Mesenchymal stem cell (in vitro differentiated cells and primary cell): ENCODE measurements at regions not wholly inside any gene's neighbourhood (a gene's known extent, or its start where the extent isn't known, plus 50 kb on each side); places are given as distances from the start of the nearest gene placed in this dataset.

ENCODE experiments used
- DNase-seq: peaks from one replicate; pipeline ENCODE4 v3.0.0-alpha.2; 2013
- H2AFZ ChIP-seq: one replicate; pipeline ENCODE4 v1.6.1; 2013; ENCODE audit warnings: low read depth, mild to moderate bottlenecking, control low read depth, inconsistent platforms, low read length, moderate library complexity
- H2AK5ac ChIP-seq: 2 replicates; pipeline ENCODE4 v1.6.1; 2013; ENCODE audit warnings: low read length, moderate library complexity, mild to moderate bottlenecking, inconsistent platforms; ENCODE audit not compliant: severe bottlenecking
- H2BK120ac ChIP-seq: one replicate; pipeline ENCODE4 v1.6.1; 2013; ENCODE audit warnings: low read depth, mild to moderate bottlenecking, inconsistent platforms, low read length, moderate library complexity
- H2BK12ac ChIP-seq, 2 experiments: one replicate each; pipeline ENCODE4 v1.6.1; 2013; ENCODE audit warnings: inconsistent platforms in 2 of 2, low read length in 2 of 2, mild to moderate bottlenecking in 2 of 2, moderate library complexity in 2 of 2, control low read depth in 1 of 2
- H2BK15ac ChIP-seq: one replicate; pipeline ENCODE4 v1.6.1; 2013; ENCODE audit warnings: mild to moderate bottlenecking, low read depth, inconsistent platforms; ENCODE audit not compliant: poor library complexity, severe bottlenecking
- H2BK5ac ChIP-seq: 2 replicates; pipeline ENCODE4 v1.6.1; 2013; ENCODE audit warnings: low read depth, mild to moderate bottlenecking, low read length, control low read depth, inconsistent platforms; ENCODE audit not compliant: poor library complexity, severe bottlenecking
- H3K14ac ChIP-seq, 2 experiments: one replicate each; pipeline ENCODE4 v1.6.1; 2013; ENCODE audit warnings: inconsistent platforms in 2 of 2, low read length in 2 of 2, control low read depth in 1 of 2, mild to moderate bottlenecking in 1 of 2, moderate library complexity in 1 of 2
- H3K18ac ChIP-seq, 2 experiments: one replicate each; pipeline ENCODE4 v1.6.1; 2013; ENCODE audit warnings: inconsistent platforms in 2 of 2, low read length in 2 of 2, control low read depth in 1 of 2, low read depth in 1 of 2, mild to moderate bottlenecking in 1 of 2
- H3K23ac ChIP-seq, 2 experiments: one replicate each; pipeline ENCODE4 v1.6.1; 2013; ENCODE audit warnings: inconsistent platforms in 2 of 2, low read length in 2 of 2, mild to moderate bottlenecking in 2 of 2, moderate library complexity in 2 of 2, control low read depth in 1 of 2
- H3K27ac ChIP-seq: 2 replicates; pipeline ENCODE4 v1.5.1; 2013; ENCODE audit warnings: mild to moderate bottlenecking, moderate library complexity, low read length, control low read depth, inconsistent platforms; ENCODE audit not compliant: poor library complexity, severe bottlenecking
- H3K27me3 ChIP-seq, 2 experiments: 2 replicates each; pipeline versions ENCODE4 v1.6.1 to v1.7.0; 2013; ENCODE audit warnings: low read length in 2 of 2, mild to moderate bottlenecking in 2 of 2, moderate library complexity in 2 of 2, control low read depth in 1 of 2, inconsistent platforms in 1 of 2; ENCODE audit not compliant: control insufficient read depth in 1 of 2, insufficient read depth in 1 of 2
- H3K36me3 ChIP-seq, 2 experiments: 2 replicates each; pipeline versions ENCODE4 v1.6.1 to v1.7.0; 2013; ENCODE audit warnings: low read length in 2 of 2, control low read depth in 1 of 2, inconsistent platforms in 1 of 2, low read depth in 1 of 2, mild to moderate bottlenecking in 1 of 2; ENCODE audit not compliant: insufficient read depth in 2 of 2, control insufficient read depth in 1 of 2
- H3K4ac ChIP-seq, 2 experiments: one replicate each; pipeline ENCODE4 v1.6.1; 2013; ENCODE audit warnings: inconsistent platforms in 2 of 2, low read length in 2 of 2, mild to moderate bottlenecking in 2 of 2, moderate library complexity in 2 of 2, control low read depth in 1 of 2, low read depth in 1 of 2
- H3K4me1 ChIP-seq: 2 replicates; pipeline ENCODE4 v1.6.1; 2013; ENCODE audit warnings: low read depth, low read length, control low read depth; ENCODE audit not compliant: control insufficient read depth, insufficient read depth
- H3K4me2 ChIP-seq: 2 replicates; pipeline ENCODE4 v1.6.1; 2013; ENCODE audit warnings: low read length, mild to moderate bottlenecking, inconsistent platforms; ENCODE audit not compliant: poor library complexity, severe bottlenecking
- H3K4me3 ChIP-seq, 2 experiments: 2 replicates each; pipeline versions ENCODE4 v1.5.1 to v1.7.0; 2013; ENCODE audit warnings: low read length in 2 of 2, mild to moderate bottlenecking in 2 of 2, control low read depth in 1 of 2, low read depth in 1 of 2; ENCODE audit not compliant: insufficient read depth in 1 of 2
- H3K79me1 ChIP-seq: replicated peaks from 2 replicates; pipeline ENCODE4 v1.6.1; 2013; ENCODE audit warnings: mild to moderate bottlenecking, control low read depth, low read length, inconsistent platforms; ENCODE audit not compliant: poor library complexity, severe bottlenecking
- H3K9ac ChIP-seq: 2 replicates; pipeline ENCODE4 v1.7.0; 2013; ENCODE audit warnings: mild to moderate bottlenecking, low read length, moderate library complexity
- H3K9me3 ChIP-seq: 2 replicates; pipeline ENCODE4 v1.7.0; 2013; ENCODE audit warnings: mild to moderate bottlenecking, low read length; ENCODE audit not compliant: control insufficient read depth
- H4K8ac ChIP-seq: one replicate; pipeline ENCODE4 v1.6.1; 2013; ENCODE audit warnings: inconsistent platforms, mild to moderate bottlenecking, low read length, moderate library complexity
- H4K91ac ChIP-seq: one replicate; pipeline ENCODE4 v1.6.1; 2013; ENCODE audit warnings: mild to moderate bottlenecking, low read length, inconsistent platforms
- WGBS: methylation state at CpG from one replicate; pipeline ENCODE4 v1.1.7; 2013; ENCODE audit warnings: mixed read lengths; 5-methylcytosine and 5-hydroxymethylcytosine counted together

DNA sequence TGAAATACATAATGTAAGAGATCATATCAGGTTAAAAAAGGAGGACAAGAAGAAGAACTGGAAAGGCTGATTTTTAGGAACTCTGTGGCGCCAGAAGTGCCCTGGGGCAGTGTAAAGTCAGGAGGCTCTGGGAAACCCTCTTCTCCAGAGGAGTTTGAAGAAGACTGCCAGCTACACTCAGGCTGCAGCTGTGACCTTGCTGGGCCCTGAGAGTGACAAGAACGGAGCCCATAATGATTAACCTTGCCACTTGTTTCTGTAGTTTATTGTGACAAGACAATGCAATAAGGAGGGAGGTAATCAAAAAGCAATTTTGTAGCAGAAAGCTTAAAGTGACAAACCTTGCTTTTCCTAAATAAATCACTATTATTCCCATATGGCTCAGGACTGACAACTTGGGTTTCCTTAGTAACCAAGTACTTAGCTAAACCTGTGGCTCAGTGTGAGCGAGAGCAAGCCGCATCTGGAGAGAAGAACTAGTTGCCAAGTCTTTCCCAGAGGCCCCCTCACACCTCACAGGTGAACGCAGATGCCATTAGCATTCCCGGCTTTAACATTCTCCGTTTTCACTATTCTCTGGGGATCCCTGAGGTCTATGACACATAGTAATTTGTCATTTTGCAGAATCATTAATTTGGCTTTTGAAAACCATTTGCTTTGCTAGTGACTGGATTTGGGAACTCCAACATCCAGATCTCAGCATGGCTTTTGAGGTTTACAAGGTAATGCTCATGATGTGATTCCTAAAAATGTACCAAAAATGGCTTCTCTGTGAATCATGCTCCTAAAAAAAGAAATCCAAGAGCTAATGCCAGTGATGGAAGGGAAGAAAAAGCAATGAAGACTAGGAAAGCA is 115.9 kb downstream of the OMA1 start:
- H4K8ac ChIP-seq, result no peak overlapping the region
- peaks cover 6% of the 10 kb centered on the region for H3K4me1 ChIP-seq
- H3K36me3 ChIP-seq, result no peaks in the 10 kb centered on the region
- no peak overlapping the region for H3K4me3 ChIP-seq
- H3K27me3 ChIP-seq, result no peaks in the 10 kb centered on the region
- no peak overlapping the region for H3K4ac ChIP-seq
- no peaks in the 10 kb centered on the region for H3K9me3 ChIP-seq
- H3K18ac ChIP-seq, result no peak overlapping the region
- no peak overlapping the region for H2BK5ac ChIP-seq
- H2AFZ ChIP-seq, result no peak overlapping the region
- no peak overlapping the region for H3K4me2 ChIP-seq
- H2AK5ac ChIP-seq, result no peak overlapping the region
- no peaks in the 10 kb centered on the region for H3K79me1 ChIP-seq
- WGBS, result 66% methylated on average over 5 of the region's 7 CpGs
- H3K23ac ChIP-seq, result no peak overlapping the region
- no peak overlapping the region for H2BK15ac ChIP-seq
- H4K91ac ChIP-seq, result no peak overlapping the region
- no peak overlapping the region for H2BK120ac ChIP-seq
- no peak overlapping the region for H3K14ac ChIP-seq
- no peak overlapping the region for H3K27ac ChIP-seq
- H3K9ac ChIP-seq, result no peak overlapping the region
- no peak overlapping the region for H2BK12ac ChIP-seq
- no peak for DNase-seq

DNA sequence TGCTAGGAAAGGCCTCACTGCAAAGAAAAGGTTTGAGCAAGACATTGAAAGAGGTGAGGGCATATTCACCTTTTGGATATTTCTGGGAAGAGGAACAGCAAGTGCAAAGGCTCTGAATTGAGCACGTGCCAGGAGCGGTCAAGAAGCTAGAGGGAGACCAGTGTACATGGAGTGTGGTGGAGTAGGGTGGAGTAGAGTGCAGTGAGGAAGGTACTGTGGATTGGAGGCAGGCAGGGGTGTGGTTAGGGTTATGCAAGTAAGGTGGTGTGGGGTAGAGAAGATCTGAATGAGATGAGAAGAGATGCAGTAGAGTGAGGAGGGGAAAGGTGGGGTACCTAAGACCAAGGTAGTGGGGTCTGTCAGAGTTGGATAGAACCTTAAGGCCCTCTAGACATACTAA is 119.6 kb downstream of the OMA1 start:
- Histone ChIP-seq H3K27ac (no peak overlapping the region), H2AFZ (no peak overlapping the region), H3K18ac (no peak overlapping the region), H2BK120ac (no peak overlapping the region), H4K91ac (no peak overlapping the region), H3K23ac (no peak overlapping the region), H3K4me3 (no peak overlapping the region), H3K4ac (no peak overlapping the region), H2BK15ac (no peak overlapping the region), H3K27me3 (no peaks in the 10 kb centered on the region), H3K79me1 (no peaks in the 10 kb centered on the region), H4K8ac (no peak overlapping the region), H3K14ac (peak overlapping the region in 1 of 2 experiments; percentile 18), H3K4me1 (no peaks in the 10 kb centered on the region), H3K9ac (no peak overlapping the region), H3K4me2 (no peak overlapping the region), H2BK12ac (no peak overlapping the region), H3K36me3 (no peaks in the 10 kb centered on the region), H3K9me3 (no peaks in the 10 kb centered on the region), H2AK5ac (no peak overlapping the region), H2BK5ac (no peak overlapping the region)
- WGBS, result 90% methylated on average over 2 of the region's 2 CpGs
- no peak for DNase-seq

DNA sequence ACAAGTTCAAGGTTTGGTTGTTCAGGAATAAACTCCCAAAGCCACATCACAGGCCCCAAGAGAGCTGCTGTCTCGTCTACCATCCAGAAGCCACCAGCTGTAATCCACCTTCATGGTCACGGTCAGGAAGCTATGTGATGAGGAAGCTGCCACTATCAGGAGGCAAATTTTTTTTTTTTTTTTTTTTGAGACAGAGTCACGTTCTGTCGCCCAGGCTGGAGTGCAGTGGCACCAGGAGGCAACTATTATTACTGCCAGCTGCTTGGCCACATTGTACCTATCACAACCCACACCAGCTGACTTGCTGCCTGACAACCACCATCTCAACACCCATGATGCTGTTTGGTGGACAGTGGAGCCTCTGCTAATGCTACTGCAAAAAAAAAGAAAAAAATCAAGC is 124.1 kb downstream of the OMA1 start:
- DNase-seq, result no peak
- 78% methylated on average over 2 of the region's 4 CpGs for WGBS
- Histone ChIP-seq H2AFZ (no peak overlapping the region), H4K8ac (no peak overlapping the region), H2BK15ac (no peak overlapping the region), H3K4me1 (no peaks in the 10 kb centered on the region), H3K4me2 (no peak overlapping the region), H3K27ac (no peak overlapping the region), H3K4me3 (no peak overlapping the region), H3K14ac (no peak overlapping the region), H2BK120ac (no peak overlapping the region), H3K36me3 (no peaks in the 10 kb centered on the region), H2BK12ac (no peak overlapping the region), H3K23ac (no peak overlapping the region), H3K9ac (no peak overlapping the region), H4K91ac (no peak overlapping the region), H2BK5ac (no peak overlapping the region), H3K18ac (no peak overlapping the region), H2AK5ac (no peak overlapping the region), H3K4ac (no peak overlapping the region), H3K27me3 (no peaks in the 10 kb centered on the region), H3K79me1 (no peaks in the 10 kb centered on the region), H3K9me3 (no peaks in the 10 kb centered on the region)

DNA sequence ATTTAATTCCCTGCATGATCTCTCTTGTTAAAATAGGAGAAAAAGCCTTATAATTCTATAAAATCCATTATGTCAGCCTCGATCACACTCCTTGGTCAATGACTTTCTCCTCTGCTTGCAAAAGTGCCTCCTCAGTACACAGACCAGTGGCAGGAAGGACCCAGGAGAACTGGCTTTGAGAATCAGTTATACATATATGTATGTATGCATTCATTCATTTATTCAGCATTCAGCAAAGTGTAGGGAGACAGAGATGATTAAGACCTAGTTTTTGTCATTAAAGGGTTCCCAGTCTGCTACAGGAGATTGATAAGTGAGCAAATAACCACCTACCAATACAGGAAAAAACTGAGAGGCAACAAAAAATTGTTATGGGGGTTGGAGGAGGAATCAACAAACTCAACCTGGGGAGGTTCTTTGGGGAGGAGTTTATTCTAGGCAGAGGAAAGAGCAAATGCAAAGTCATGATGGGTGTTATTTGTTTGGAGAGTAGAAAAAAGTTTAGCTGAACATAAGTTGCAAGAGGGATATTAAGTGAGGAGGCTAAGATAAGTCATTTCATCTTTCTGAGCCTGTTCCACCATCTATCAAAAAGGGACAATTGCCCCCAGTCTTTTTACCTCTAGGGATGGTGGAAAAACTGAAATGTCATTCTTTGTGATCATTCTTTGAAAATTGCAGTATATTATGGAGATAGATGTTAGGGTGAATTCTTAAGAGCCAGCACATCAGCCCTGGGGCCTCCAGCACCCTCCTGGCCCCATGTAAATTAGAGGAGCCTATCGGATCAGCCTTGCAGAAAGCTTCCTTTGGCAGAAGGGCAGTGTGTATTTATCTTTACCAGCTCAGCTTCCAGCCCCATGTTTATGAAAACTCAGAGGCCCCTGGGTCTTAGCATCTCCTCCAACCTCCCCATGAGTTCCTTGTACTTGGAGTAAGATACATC is 128.0 kb downstream of the OMA1 start:
- Histone ChIP-seq H3K9ac (no peak overlapping the region), H2BK15ac (no peak overlapping the region), H2BK120ac (no peak overlapping the region), H3K9me3 (no peaks in the 10 kb centered on the region), H2BK5ac (no peak overlapping the region), H2AFZ (no peak overlapping the region), H3K23ac (no peak overlapping the region), H3K79me1 (no peaks in the 10 kb centered on the region), H3K4me1 (no peaks in the 10 kb centered on the region), H2AK5ac (no peak overlapping the region), H3K18ac (no peak overlapping the region), H4K8ac (no peak overlapping the region), H3K4me3 (no peak overlapping the region), H3K27me3 (no peaks in the 10 kb centered on the region), H3K36me3 (no peaks in the 10 kb centered on the region), H3K27ac (no peak overlapping the region), H4K91ac (no peak overlapping the region), H2BK12ac (no peak overlapping the region), H3K4me2 (no peak overlapping the region), H3K14ac (no peak overlapping the region), H3K4ac (no peak overlapping the region)
- WGBS, result 76% methylated on average over 2 of the region's 2 CpGs
- DNase-seq, result no peak
